Immature natural killer cell (primary cell): ENCODE measurements at regions not wholly inside any gene's neighbourhood (a gene's known extent, or its start where the extent isn't known, plus 50 kb on each side); places are given as distances from the start of the nearest gene placed in this dataset.
A peak's percentile ranks its signal among the peaks of the same experiment; 100 is the strongest.

Experiments
- DNase-seq, 3 donors: peaks; one replicate each; pipeline ENCODE4 v3.0.0; 2022; ENCODE audit warnings: mixed read lengths in 1 of 3
- H3K27ac Mint-ChIP-seq, 6 donors: one replicate each; pipeline ENCODE4 v1.8.0; 2020; ENCODE audit warnings: mixed read lengths in 6 of 6, mild to moderate bottlenecking in 5 of 6, inconsistent platforms in 4 of 6, moderate library complexity in 3 of 6
- H3K27me3 Mint-ChIP-seq, 3 donors: one replicate each; pipeline ENCODE4 v1.8.0; 2020 to 2021; ENCODE audit warnings: low read depth in 3 of 3, mild to moderate bottlenecking in 3 of 3, mixed read lengths in 3 of 3, moderate library complexity in 3 of 3, inconsistent platforms in 1 of 3
- H3K36me3 Mint-ChIP-seq, 3 donors: one replicate each; pipeline ENCODE4 v1.8.0; 2020; ENCODE audit warnings: mixed read lengths in 3 of 3, inconsistent platforms in 2 of 3, mild to moderate bottlenecking in 2 of 3
- H3K4me1 Mint-ChIP-seq, 2 donors: one replicate each; pipeline ENCODE4 v1.8.0; 2020; ENCODE audit warnings: inconsistent platforms in 2 of 2, mild to moderate bottlenecking in 2 of 2, mixed read lengths in 2 of 2, moderate library complexity in 1 of 2
- H3K4me3 Mint-ChIP-seq, 5 donors: one replicate each; pipeline ENCODE4 v1.8.0; 2020; ENCODE audit warnings: mild to moderate bottlenecking in 5 of 5, mixed read lengths in 5 of 5, inconsistent platforms in 3 of 5, moderate library complexity in 3 of 5
- H3K9me3 Mint-ChIP-seq, 6 donors: one replicate each; pipeline ENCODE4 v1.8.0; 2020; ENCODE audit warnings: mild to moderate bottlenecking in 6 of 6, mixed read lengths in 6 of 6, inconsistent platforms in 4 of 6, moderate library complexity in 3 of 6

GRCh38 chr13:31055589-31055988 lies 106.1 kb downstream of the HSPH1 start:
- Mint-ChIP-seq H3K4me1 (no peaks in the 10 kb centered on the region), H3K9me3 (no peaks in the 10 kb centered on the region), H3K4me3 (no peak overlapping the region), H3K27ac (no peak overlapping the region), H3K27me3 (peaks cover 0 to 6% (median 4%) of the 10 kb centered on the region in 3 donors), H3K36me3 (no peaks in the 10 kb centered on the region)
- DNase-seq, result no peak

- no peaks in the 10 kb centered on the region for H3K9me3 Mint-ChIP-seq
- H3K27me3 Mint-ChIP-seq, result peaks cover 0 to 6% (median 0%) of the 10 kb centered on the region in 3 donors
Observed at GRCh38 chr13:31054632-31055031, 107.1 kb downstream of the HSPH1 start.

GRCh38 chr13:31053896-31054295 lies 107.8 kb downstream of the HSPH1 start:
- DNase-seq, result no peak
- no peaks in the 10 kb centered on the region for H3K36me3 Mint-ChIP-seq
- no peak overlapping the region for H3K27ac Mint-ChIP-seq
- H3K4me3 Mint-ChIP-seq, result no peak overlapping the region
- H3K9me3 Mint-ChIP-seq, result no peaks in the 10 kb centered on the region
- peaks cover 0 to 6% (median 0%) of the 10 kb centered on the region in 3 donors for H3K27me3 Mint-ChIP-seq
- no peaks in the 10 kb centered on the region for H3K4me1 Mint-ChIP-seq

More at GRCh38 chr13:31054632-31055031, 107.1 kb downstream of the HSPH1 start:
- no peak for DNase-seq
- H3K4me1 Mint-ChIP-seq, result no peaks in the 10 kb centered on the region
- no peaks in the 10 kb centered on the region for H3K36me3 Mint-ChIP-seq
- H3K27ac Mint-ChIP-seq, result no peak overlapping the region
- no peak overlapping the region for H3K4me3 Mint-ChIP-seq

GRCh38 chr13:31053091-31053490 lies 108.6 kb downstream of the HSPH1 start:
- Mint-ChIP-seq H3K27ac (no peak overlapping the region), H3K4me3 (no peak overlapping the region), H3K36me3 (no peaks in the 10 kb centered on the region), H3K27me3 (peaks cover 0 to 6% (median 0%) of the 10 kb centered on the region in 3 donors), H3K9me3 (no peaks in the 10 kb centered on the region), H3K4me1 (no peaks in the 10 kb centered on the region)
- DNase-seq, result no peak

- H3K4me1 Mint-ChIP-seq, result no peaks in the 10 kb centered on the region
- peaks cover 0 to 6% (median 0%) of the 10 kb centered on the region in 3 donors for H3K27me3 Mint-ChIP-seq
Observed at GRCh38 chr13:31052478-31052877, 109.2 kb downstream of the HSPH1 start.

GRCh38 chr13:31051999-31052398 lies 109.7 kb downstream of the HSPH1 start:
- H3K9me3 Mint-ChIP-seq, result no peaks in the 10 kb centered on the region
- H3K27ac Mint-ChIP-seq, result no peak overlapping the region
- no peaks in the 10 kb centered on the region for H3K36me3 Mint-ChIP-seq
- no peaks in the 10 kb centered on the region for H3K4me1 Mint-ChIP-seq
- no peak overlapping the region for H3K4me3 Mint-ChIP-seq
- H3K27me3 Mint-ChIP-seq, result peaks cover 0 to 6% (median 0%) of the 10 kb centered on the region in 3 donors
- DNase-seq, result no peak

More at GRCh38 chr13:31052478-31052877, 109.2 kb downstream of the HSPH1 start:
- DNase-seq, result no peak
- H3K4me3 Mint-ChIP-seq, result no peak overlapping the region
- H3K9me3 Mint-ChIP-seq, result no peaks in the 10 kb centered on the region
- no peak overlapping the region for H3K27ac Mint-ChIP-seq
- no peaks in the 10 kb centered on the region for H3K36me3 Mint-ChIP-seq

- Mint-ChIP-seq H3K27me3 (peaks cover 0 to 6% (median 0%) of the 10 kb centered on the region in 3 donors), H3K4me1 (peaks cover 1 to 4% of the 10 kb centered on the region in 2 donors), H3K9me3 (no peaks in the 10 kb centered on the region), H3K27ac (no peak overlapping the region), H3K36me3 (no peaks in the 10 kb centered on the region), H3K4me3 (no peak overlapping the region)
- no peak for DNase-seq
Observed at GRCh38 chr13:31050486-31051400, 111.0 kb downstream of the HSPH1 start.

- no peaks in the 10 kb centered on the region for H3K9me3 Mint-ChIP-seq
- H3K36me3 Mint-ChIP-seq, result no peaks in the 10 kb centered on the region
- peaks cover 0 to 6% (median 0%) of the 10 kb centered on the region in 3 donors for H3K27me3 Mint-ChIP-seq
- peaks cover 10 to 13% of the 10 kb centered on the region in 2 donors for H3K4me1 Mint-ChIP-seq
- DNase-seq, result no peak
- H3K27ac Mint-ChIP-seq, result no peak overlapping the region
- H3K4me3 Mint-ChIP-seq, result no peak overlapping the region
Observed at GRCh38 chr13:31049833-31050232, 111.9 kb downstream of the HSPH1 start.

- Mint-ChIP-seq H3K27ac (no peak overlapping the region), H3K4me1 (peaks cover 15 to 20% of the 10 kb centered on the region in 2 donors), H3K27me3 (peaks cover 0 to 12% (median 0%) of the 10 kb centered on the region in 3 donors), H3K4me3 (no peak overlapping the region), H3K36me3 (no peaks in the 10 kb centered on the region), H3K9me3 (no peaks in the 10 kb centered on the region)
- DNase-seq, result no peak
Observed at GRCh38 chr13:31049083-31049482, 112.6 kb downstream of the HSPH1 start.

- Mint-ChIP-seq H3K9me3 (no peaks in the 10 kb centered on the region), H3K27ac (no peak overlapping the region), H3K4me1 (peaks cover 18 to 21% of the 10 kb centered on the region in 2 donors), H3K36me3 (no peaks in the 10 kb centered on the region), H3K4me3 (no peak overlapping the region), H3K27me3 (peaks cover 0 to 15% (median 0%) of the 10 kb centered on the region in 3 donors)
- DNase-seq, result no peak
Observed at GRCh38 chr13:31048521-31048920, 113.2 kb downstream of the HSPH1 start.

GRCh38 chr13:31046711-31047279 lies 114.3 kb downstream of the TEX26 start:
- no peak overlapping the region for H3K27ac Mint-ChIP-seq
- H3K9me3 Mint-ChIP-seq, result no peaks in the 10 kb centered on the region
- H3K4me3 Mint-ChIP-seq, result no peak overlapping the region
- peaks cover 0 to 19% (median 5%) of the 10 kb centered on the region in 3 donors for H3K27me3 Mint-ChIP-seq
- no peak for DNase-seq
- peaks cover 18 to 21% of the 10 kb centered on the region in 2 donors for H3K4me1 Mint-ChIP-seq
- no peaks in the 10 kb centered on the region for H3K36me3 Mint-ChIP-seq

- no peaks in the 10 kb centered on the region for H3K36me3 Mint-ChIP-seq
- H3K4me3 Mint-ChIP-seq, result peak overlapping the region in 2 of 5 donors; percentile 8 to 30
- peaks cover 0 to 16% (median 5%) of the 10 kb centered on the region in 3 donors for H3K27me3 Mint-ChIP-seq
- no peaks in the 10 kb centered on the region for H3K9me3 Mint-ChIP-seq
- H3K4me1 Mint-ChIP-seq, result peaks cover 18 to 21% of the 10 kb centered on the region in 2 donors
- peak in 1 of 3 donors; percentile 12 for DNase-seq
- H3K27ac Mint-ChIP-seq, result peak overlapping the region in 3 of 6 donors; percentile 0 to 37 (median 24)
Observed at GRCh38 chr13:31045286-31046081, 113.0 kb downstream of the TEX26 start.

- Mint-ChIP-seq H3K27me3 (peaks cover 0 to 19% (median 5%) of the 10 kb centered on the region in 3 donors), H3K27ac (peak overlapping the region in 2 of 6 donors; percentile 17 to 27), H3K4me3 (peak overlapping the region in 2 of 5 donors; percentile 64 to 67), H3K36me3 (no peaks in the 10 kb centered on the region), H3K4me1 (peaks cover 23 to 29% of the 10 kb centered on the region in 2 donors), H3K9me3 (no peaks in the 10 kb centered on the region)
- peak; percentile 44 to 71 (median 58) for DNase-seq
Observed at GRCh38 chr13:31044364-31045285, 112.2 kb downstream of the TEX26 start.
